SKM-1 treated with dmso at 0.1 percent for 144 hours (cell line): ENCODE measurements at regions not wholly inside any gene's neighbourhood (a gene's known extent, or its start where the extent isn't known, plus 50 kb on each side); places are given as distances from the start of the nearest gene placed in this dataset.
"Not testable (repeated sequence)": the region's sequence is repeated elsewhere in the genome, so short reads cannot be mapped to it uniquely, and the experiment has no call there.

ENCODE experiments used
- DNase-seq: peaks from one replicate; lab custom pipeline; 2025; ENCODE audit not compliant: unreplicated experiment; lab: John Stamatoyannopoulos, UW

DNA sequence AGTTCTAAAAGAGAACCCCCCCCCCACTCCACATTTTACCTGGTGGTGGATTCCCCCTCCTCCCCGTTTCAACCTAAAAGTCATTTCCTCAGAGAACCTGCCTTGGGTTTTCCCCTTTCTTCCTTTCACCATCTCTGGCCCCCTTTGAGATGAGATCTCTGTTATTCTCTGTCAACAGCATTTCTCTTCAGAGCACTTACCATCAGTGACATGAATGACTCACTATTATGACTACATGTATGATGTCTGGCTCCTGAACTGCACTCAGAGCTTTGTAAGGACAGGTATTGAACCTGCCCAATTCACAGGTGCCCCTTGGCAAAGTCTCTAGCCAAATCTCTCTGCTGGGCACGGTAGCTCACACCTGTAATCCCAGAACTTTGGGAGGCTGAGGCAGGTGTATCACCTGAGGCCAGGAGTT is 61.4 kb upstream of the JARID2 start:
- DNase-seq = no peak

DNA sequence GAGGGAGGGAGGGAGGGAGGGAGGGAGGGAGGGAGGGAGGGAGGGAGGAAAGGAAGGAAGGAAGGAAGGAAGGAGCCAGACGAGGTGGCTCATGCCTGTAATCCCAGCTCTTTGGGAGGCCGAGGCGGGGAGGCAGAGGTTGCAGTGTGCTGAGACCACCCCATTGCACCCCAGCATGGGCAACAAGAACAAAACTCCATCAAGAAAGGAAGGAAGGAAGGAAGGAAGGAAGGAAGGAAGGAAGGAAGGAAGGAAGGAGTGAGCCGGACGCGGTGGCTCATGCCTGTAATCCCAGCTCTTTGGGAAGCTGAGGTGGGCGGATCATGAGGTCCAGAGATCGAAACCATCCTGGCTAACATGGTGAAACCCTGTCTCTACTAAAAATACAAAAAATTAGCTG is 60.8 kb upstream of the JARID2 start:
- not testable (repeated sequence) for DNase-seq

DNA sequence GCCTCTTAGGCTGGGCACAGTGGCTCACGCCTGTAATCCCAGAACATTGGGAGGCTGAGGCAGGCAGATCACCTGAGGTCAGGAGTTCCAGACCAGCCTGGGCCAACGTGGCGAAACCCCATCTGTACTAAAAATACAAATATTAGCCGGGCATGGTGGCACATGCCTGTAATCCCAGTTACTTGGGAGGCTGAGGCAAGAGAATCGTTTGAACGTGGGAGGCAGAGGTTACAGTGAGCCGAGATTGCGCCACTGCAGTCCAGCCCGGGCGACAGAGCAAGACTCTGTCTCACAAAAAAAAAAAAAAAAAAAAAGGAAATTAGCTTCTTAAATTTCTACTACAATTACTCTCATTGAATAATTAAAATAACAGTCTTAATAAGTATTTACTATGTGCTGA is 52.4 kb upstream of the JARID2 start:
- DNase-seq = not testable (repeated sequence)

DNA sequence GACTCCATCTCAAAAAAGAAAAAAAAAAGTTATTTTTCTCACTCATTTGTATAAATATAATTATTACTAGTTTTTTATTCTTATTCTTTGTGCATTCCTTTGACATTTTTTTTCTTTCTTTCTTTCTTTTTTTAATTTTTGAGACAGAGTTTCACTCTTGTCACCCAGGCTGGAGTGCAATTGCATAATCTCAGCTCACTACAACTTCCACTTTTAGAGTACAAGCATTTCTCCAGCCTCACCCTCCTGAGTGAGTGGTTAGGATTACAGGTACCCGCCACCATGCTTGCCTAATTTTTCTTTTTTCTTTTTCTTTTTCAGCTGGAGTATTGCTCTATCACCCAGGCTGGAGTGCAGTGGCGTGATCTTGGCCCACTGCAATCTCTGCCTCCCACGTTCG is 51.4 kb upstream of the JARID2 start:
- DNase-seq = peak; percentile 73
